Upper lobe of left lung (tissue), 6 donors: ENCODE measurements at regions not wholly inside any gene's neighbourhood (a gene's known extent, or its start where the extent isn't known, plus 50 kb on each side); places are given as distances from the start of the nearest gene placed in this dataset.

Source experiments
- ATAC-seq, 2 donors: fragments of 200-7000 bp; cut with Tn5 transposase; one replicate each; pipeline ENCODE4 v1.9.1; 2022; ENCODE audit warnings: mild to moderate bottlenecking in 2 of 2, moderate library complexity in 2 of 2; ENCODE audit not compliant: low FRiP score in 2 of 2
- DNase-seq, 2 donors: peaks; one replicate each; pipeline ENCODE4 v3.0.0-alpha.2; 2019 to 2020
- H3K27ac ChIP-seq, 4 donors: fragments of 200-600 bp; sonication (generic); one replicate each; pipeline ENCODE4 v1.5.1; 2016 to 2019
- H3K27me3 ChIP-seq, 4 donors: fragments of 200-600 bp; sonication (generic); one replicate each; pipeline ENCODE4 v1.5.1; 2017 to 2019
- H3K36me3 ChIP-seq, 4 donors: fragments of 200-600 bp; sonication (generic); one replicate each; pipeline ENCODE4 v1.5.1; 2016 to 2019
- H3K4me1 ChIP-seq, 4 donors: fragments of 200-600 bp; sonication (generic); one replicate each; pipeline ENCODE4 v1.5.1; 2018 to 2019
- H3K4me3 ChIP-seq, 4 donors: fragments of 200-600 bp; sonication (generic); one replicate each; pipeline ENCODE4 v1.5.1; 2017 to 2019; ENCODE audit warnings: mild to moderate bottlenecking in 2 of 4, moderate library complexity in 1 of 4
- H3K9me3 ChIP-seq, 4 donors: fragments of 200-600 bp; sonication (generic); one replicate each; pipeline ENCODE4 v1.5.1; 2018 to 2019
- CTCF ChIP-seq, 6 experiments: fragments of 450-650 bp in 4 of 6; fragments of 200-600 bp in 2 of 6; sonication (generic) in 2 of 6; IDR thresholded peaks; one replicate each; pipeline ENCODE4 v1.5.1; 2016 to 2019; ENCODE audit warnings: antibody characterized with exemption in 6 of 6
- EP300 ChIP-seq, 4 donors: sonication (generic); formaldehyde crosslinking; IDR thresholded peaks; one replicate each; pipeline ENCODE4 v1.5.1; 2017; ENCODE audit warnings: antibody characterized with exemption in 4 of 4, control low read depth in 2 of 4
- POLR2A ChIP-seq, 4 donors: fragments of 450-650 bp; IDR thresholded peaks; one replicate each; pipeline ENCODE4 v1.5.1; 2016 to 2017; ENCODE audit warnings: antibody characterized with exemption in 4 of 4, mild to moderate bottlenecking in 2 of 4
- POLR2AphosphoS5 ChIP-seq, 2 donors: sonication (generic); formaldehyde crosslinking; IDR thresholded peaks; one replicate each; pipeline ENCODE4 v1.5.1; 2017; ENCODE audit warnings: antibody characterized with exemption in 2 of 2
- WGBS, 2 donors: methylation state at CpG; one replicate each; pipeline ENCODE4 v1.1.5; 2017 to 2018; 5-methylcytosine and 5-hydroxymethylcytosine counted together
- donor health status: DM: no; HTN: no; CAD: no; lungs with moderate emphysema.
- donor health status: DM: no; HTN: yes; CAD: no; lungs with severe emphysema.

GRCh38 chr12:75894965-75895754, 136.4 kb downstream of the PHLDA1 start:
- Histone ChIP-seq H3K27ac (no peak overlapping the region), H3K4me1 (no peaks in the 10 kb centered on the region), H3K36me3 (no peaks in the 10 kb centered on the region), H3K9me3 (no peaks in the 10 kb centered on the region), H3K4me3 (no peak overlapping the region), H3K27me3 (no peaks in the 10 kb centered on the region)
- TF ChIP-seq CTCF (IDR thresholded peaks at IDR 0.05) (no peak), EP300 (IDR thresholded peaks at IDR 0.05) (no peak), POLR2AphosphoS5 (IDR thresholded peaks at IDR 0.05) (no peak), POLR2A (IDR thresholded peaks at IDR 0.05) (no peak)
- 90 to 92% methylated on average over 4 of the region's 4 CpGs for WGBS, 2 donors
- DNase-seq (no peak), ATAC-seq (no peak)

- no peaks in the 10 kb centered on the region for H3K9me3 ChIP-seq
- WGBS, 2 donors: 92 to 95% methylated on average over 3 of the region's 3 CpGs
- no peaks in the 10 kb centered on the region for H3K27me3 ChIP-seq
- H3K36me3 ChIP-seq: no peaks in the 10 kb centered on the region
- no peak for DNase-seq
- H3K4me3 ChIP-seq: no peak overlapping the region
- ATAC-seq: no peak
- TF ChIP-seq EP300 (IDR thresholded peaks at IDR 0.05) (no peak), CTCF (IDR thresholded peaks at IDR 0.05) (no peak), POLR2A (IDR thresholded peaks at IDR 0.05) (no peak), POLR2AphosphoS5 (IDR thresholded peaks at IDR 0.05) (no peak)
- no peaks in the 10 kb centered on the region for H3K4me1 ChIP-seq
- no peak overlapping the region for H3K27ac ChIP-seq
These were observed 137.8 kb downstream of the PHLDA1 start for GRCh38 chr12:75893765-75894164.

GRCh38 chr12:75892731-75893408, 138.7 kb downstream of the PHLDA1 start:
- TF ChIP-seq POLR2AphosphoS5 (IDR thresholded peaks at IDR 0.05) (no peak), POLR2A (IDR thresholded peaks at IDR 0.05) (no peak)

GRCh38 chr12:75891072-75891471, 140.5 kb downstream of the PHLDA1 start:
- Histone ChIP-seq H3K27ac (no peak overlapping the region), H3K27me3 (no peaks in the 10 kb centered on the region), H3K9me3 (no peaks in the 10 kb centered on the region), H3K4me1 (no peaks in the 10 kb centered on the region), H3K36me3 (no peaks in the 10 kb centered on the region), H3K4me3 (no peak overlapping the region)
- DNase-seq (no peak), ATAC-seq (no peak)
- TF ChIP-seq POLR2AphosphoS5 (IDR thresholded peaks at IDR 0.05) (no peak), EP300 (IDR thresholded peaks at IDR 0.05) (no peak), POLR2A (IDR thresholded peaks at IDR 0.05) (no peak), CTCF (IDR thresholded peaks at IDR 0.05) (no peak)
- 77 to 84% methylated on average over 3 of the region's 3 CpGs for WGBS, 2 donors

More at GRCh38 chr12:75892731-75893408, 138.7 kb downstream of the PHLDA1 start:
- ATAC-seq (no peak), DNase-seq (no peak)
- Histone ChIP-seq H3K9me3 (no peaks in the 10 kb centered on the region), H3K4me3 (no peak overlapping the region), H3K36me3 (no peaks in the 10 kb centered on the region), H3K4me1 (no peaks in the 10 kb centered on the region), H3K27me3 (no peaks in the 10 kb centered on the region), H3K27ac (no peak overlapping the region)
- WGBS, 2 donors: 59 to 63% methylated on average over 5 of the region's 5 CpGs

GRCh38 chr12:75890660-75891059, 140.9 kb downstream of the PHLDA1 start:
- no peaks in the 10 kb centered on the region for H3K9me3 ChIP-seq
- no peaks in the 10 kb centered on the region for H3K36me3 ChIP-seq
- no peak overlapping the region for H3K27ac ChIP-seq
- TF ChIP-seq POLR2AphosphoS5 (IDR thresholded peaks at IDR 0.05) (no peak), EP300 (IDR thresholded peaks at IDR 0.05) (no peak), CTCF (IDR thresholded peaks at IDR 0.05) (no peak)
- no peak overlapping the region for H3K4me3 ChIP-seq
- 74 to 93% methylated on average over 2 of the region's 2 CpGs for WGBS, 2 donors
- ATAC-seq: no peak
- no peaks in the 10 kb centered on the region for H3K4me1 ChIP-seq
- DNase-seq: no peak
- H3K27me3 ChIP-seq: no peaks in the 10 kb centered on the region
